ENCODE measurements at regions not wholly inside any gene's neighbourhood (a gene's known extent, or its start where the extent isn't known, plus 50 kb on each side); places are given as distances from the start of the nearest gene placed in this dataset.

DNA sequence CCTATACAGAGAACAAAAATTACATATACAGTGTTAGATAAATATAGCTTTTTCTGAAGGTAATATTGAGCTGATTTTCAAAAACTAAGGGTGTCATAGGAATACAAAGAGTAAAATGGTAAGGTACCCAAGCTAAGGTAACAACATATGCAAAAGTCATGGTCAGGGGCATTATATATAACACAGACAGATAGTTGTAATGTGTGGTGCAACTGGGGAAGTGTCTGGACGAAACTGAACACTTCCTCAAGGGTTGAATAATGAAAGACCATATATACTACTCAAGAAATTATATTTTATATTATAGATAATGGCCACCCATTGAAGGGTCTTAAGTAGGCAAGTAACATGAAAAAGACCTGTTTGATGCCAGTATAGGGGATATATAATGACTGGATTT, 262.1 kb upstream of the CXXC4 start:
- no peak for DNase-seq (ENCODE audit: low spot score)
- Histone ChIP-seq H3K9me2 (ENCODE audit: insufficient read depth) (no peaks in the 10 kb centered on the region), H3K4me1 (ENCODE audit: insufficient read depth) (no peaks in the 10 kb centered on the region), H2AFZ (no peak overlapping the region), H3F3A (replicated peaks; ENCODE audit: low read depth) (no peaks in the 10 kb centered on the region), H3K4me2 (no peak overlapping the region), H3K27ac (ENCODE audit: low read depth) (no peak overlapping the region), H3K4me3 (no peak overlapping the region), H3K27me3 (ENCODE audit: insufficient read depth) (no peaks in the 10 kb centered on the region), H4K20me1 (replicated peaks; ENCODE audit: insufficient read depth) (no peaks in the 10 kb centered on the region), H3K79me2 (replicated peaks; ENCODE audit: insufficient read depth) (no peaks in the 10 kb centered on the region), H3K36me3 (ENCODE audit: insufficient read depth) (no peaks in the 10 kb centered on the region)
- Mint-ChIP-seq H3K9me3 (peaks cover 3% of the 10 kb centered on the region; the same call in 1 of the 3 replicates), H3K27ac (no peak overlapping the region), H3K4me3 (no peak overlapping the region), H3K4me1 (peaks cover 7% of the 10 kb centered on the region; the same call in 2 of the 3 replicates), H3K27me3 (ENCODE audit: insufficient read depth, low read depth, poor library complexity) (no peaks in the 10 kb centered on the region), H3K36me3 (ENCODE audit: low read depth) (no peaks in the 10 kb centered on the region; the same call in 2 of the 3 replicates)
- TF ChIP-seq, protein P1, sequence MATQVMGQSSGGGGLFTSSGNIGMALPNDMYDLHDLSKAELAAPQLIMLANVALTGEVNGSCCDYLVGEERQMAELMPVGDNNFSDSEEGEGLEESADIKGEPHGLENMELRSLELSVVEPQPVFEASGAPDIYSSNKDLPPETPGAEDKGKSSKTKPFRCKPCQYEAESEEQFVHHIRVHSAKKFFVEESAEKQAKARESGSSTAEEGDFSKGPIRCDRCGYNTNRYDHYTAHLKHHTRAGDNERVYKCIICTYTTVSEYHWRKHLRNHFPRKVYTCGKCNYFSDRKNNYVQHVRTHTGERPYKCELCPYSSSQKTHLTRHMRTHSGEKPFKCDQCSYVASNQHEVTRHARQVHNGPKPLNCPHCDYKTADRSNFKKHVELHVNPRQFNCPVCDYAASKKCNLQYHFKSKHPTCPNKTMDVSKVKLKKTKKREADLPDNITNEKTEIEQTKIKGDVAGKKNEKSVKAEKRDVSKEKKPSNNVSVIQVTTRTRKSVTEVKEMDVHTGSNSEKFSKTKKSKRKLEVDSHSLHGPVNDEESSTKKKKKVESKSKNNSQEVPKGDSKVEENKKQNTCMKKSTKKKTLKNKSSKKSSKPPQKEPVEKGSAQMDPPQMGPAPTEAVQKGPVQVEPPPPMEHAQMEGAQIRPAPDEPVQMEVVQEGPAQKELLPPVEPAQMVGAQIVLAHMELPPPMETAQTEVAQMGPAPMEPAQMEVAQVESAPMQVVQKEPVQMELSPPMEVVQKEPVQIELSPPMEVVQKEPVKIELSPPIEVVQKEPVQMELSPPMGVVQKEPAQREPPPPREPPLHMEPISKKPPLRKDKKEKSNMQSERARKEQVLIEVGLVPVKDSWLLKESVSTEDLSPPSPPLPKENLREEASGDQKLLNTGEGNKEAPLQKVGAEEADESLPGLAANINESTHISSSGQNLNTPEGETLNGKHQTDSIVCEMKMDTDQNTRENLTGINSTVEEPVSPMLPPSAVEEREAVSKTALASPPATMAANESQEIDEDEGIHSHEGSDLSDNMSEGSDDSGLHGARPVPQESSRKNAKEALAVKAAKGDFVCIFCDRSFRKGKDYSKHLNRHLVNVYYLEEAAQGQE (IDR thresholded peaks at IDR 0.05; ENCODE audit: unreplicated experiment) = no peak
- TF ChIP-seq STAT1 (IDR thresholded peaks at IDR 0.05; ENCODE audit: unreplicated experiment) (no peak), JUNB (IDR thresholded peaks at IDR 0.05; ENCODE audit: unreplicated experiment) (no peak), ZNF331 (CRISPR knock-in tag; IDR thresholded peaks at IDR 0.05; ENCODE audit: low read depth) (no peak), ZNF114 (CRISPR knock-in tag; IDR thresholded peaks at IDR 0.05) (no peak), EZH2 (IDR thresholded peaks at IDR 0.05; ENCODE audit: low read depth, unreplicated experiment) (no peak), NANOG (IDR thresholded peaks at IDR 0.05; ENCODE audit: borderline replicate concordance) (no peak), CREB1 (CRISPR knock-in tag; IDR thresholded peaks at IDR 0.05; ENCODE audit: low read depth) (no peak), POLR2AphosphoS5 (IDR thresholded peaks at IDR 0.05; ENCODE audit: low read depth) (no peak), EZH2phosphoT487 (IDR thresholded peaks at IDR 0.05; ENCODE audit: unreplicated experiment) (no peak)
- TF ChIP-seq, protein P2, sequence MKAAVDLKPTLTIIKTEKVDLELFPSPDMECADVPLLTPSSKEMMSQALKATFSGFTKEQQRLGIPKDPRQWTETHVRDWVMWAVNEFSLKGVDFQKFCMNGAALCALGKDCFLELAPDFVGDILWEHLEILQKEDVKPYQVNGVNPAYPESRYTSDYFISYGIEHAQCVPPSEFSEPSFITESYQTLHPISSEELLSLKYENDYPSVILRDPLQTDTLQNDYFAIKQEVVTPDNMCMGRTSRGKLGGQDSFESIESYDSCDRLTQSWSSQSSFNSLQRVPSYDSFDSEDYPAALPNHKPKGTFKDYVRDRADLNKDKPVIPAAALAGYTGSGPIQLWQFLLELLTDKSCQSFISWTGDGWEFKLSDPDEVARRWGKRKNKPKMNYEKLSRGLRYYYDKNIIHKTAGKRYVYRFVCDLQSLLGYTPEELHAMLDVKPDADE (IDR thresholded peaks at IDR 0.05) = no peak
- TF ChIP-seq, protein P3, sequence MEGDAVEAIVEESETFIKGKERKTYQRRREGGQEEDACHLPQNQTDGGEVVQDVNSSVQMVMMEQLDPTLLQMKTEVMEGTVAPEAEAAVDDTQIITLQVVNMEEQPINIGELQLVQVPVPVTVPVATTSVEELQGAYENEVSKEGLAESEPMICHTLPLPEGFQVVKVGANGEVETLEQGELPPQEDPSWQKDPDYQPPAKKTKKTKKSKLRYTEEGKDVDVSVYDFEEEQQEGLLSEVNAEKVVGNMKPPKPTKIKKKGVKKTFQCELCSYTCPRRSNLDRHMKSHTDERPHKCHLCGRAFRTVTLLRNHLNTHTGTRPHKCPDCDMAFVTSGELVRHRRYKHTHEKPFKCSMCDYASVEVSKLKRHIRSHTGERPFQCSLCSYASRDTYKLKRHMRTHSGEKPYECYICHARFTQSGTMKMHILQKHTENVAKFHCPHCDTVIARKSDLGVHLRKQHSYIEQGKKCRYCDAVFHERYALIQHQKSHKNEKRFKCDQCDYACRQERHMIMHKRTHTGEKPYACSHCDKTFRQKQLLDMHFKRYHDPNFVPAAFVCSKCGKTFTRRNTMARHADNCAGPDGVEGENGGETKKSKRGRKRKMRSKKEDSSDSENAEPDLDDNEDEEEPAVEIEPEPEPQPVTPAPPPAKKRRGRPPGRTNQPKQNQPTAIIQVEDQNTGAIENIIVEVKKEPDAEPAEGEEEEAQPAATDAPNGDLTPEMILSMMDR (conservative IDR thresholded peaks at IDR 0.05; ENCODE audit: low read depth in 2 of 2) = no peak
- TF ChIP-seq, protein P4, sequence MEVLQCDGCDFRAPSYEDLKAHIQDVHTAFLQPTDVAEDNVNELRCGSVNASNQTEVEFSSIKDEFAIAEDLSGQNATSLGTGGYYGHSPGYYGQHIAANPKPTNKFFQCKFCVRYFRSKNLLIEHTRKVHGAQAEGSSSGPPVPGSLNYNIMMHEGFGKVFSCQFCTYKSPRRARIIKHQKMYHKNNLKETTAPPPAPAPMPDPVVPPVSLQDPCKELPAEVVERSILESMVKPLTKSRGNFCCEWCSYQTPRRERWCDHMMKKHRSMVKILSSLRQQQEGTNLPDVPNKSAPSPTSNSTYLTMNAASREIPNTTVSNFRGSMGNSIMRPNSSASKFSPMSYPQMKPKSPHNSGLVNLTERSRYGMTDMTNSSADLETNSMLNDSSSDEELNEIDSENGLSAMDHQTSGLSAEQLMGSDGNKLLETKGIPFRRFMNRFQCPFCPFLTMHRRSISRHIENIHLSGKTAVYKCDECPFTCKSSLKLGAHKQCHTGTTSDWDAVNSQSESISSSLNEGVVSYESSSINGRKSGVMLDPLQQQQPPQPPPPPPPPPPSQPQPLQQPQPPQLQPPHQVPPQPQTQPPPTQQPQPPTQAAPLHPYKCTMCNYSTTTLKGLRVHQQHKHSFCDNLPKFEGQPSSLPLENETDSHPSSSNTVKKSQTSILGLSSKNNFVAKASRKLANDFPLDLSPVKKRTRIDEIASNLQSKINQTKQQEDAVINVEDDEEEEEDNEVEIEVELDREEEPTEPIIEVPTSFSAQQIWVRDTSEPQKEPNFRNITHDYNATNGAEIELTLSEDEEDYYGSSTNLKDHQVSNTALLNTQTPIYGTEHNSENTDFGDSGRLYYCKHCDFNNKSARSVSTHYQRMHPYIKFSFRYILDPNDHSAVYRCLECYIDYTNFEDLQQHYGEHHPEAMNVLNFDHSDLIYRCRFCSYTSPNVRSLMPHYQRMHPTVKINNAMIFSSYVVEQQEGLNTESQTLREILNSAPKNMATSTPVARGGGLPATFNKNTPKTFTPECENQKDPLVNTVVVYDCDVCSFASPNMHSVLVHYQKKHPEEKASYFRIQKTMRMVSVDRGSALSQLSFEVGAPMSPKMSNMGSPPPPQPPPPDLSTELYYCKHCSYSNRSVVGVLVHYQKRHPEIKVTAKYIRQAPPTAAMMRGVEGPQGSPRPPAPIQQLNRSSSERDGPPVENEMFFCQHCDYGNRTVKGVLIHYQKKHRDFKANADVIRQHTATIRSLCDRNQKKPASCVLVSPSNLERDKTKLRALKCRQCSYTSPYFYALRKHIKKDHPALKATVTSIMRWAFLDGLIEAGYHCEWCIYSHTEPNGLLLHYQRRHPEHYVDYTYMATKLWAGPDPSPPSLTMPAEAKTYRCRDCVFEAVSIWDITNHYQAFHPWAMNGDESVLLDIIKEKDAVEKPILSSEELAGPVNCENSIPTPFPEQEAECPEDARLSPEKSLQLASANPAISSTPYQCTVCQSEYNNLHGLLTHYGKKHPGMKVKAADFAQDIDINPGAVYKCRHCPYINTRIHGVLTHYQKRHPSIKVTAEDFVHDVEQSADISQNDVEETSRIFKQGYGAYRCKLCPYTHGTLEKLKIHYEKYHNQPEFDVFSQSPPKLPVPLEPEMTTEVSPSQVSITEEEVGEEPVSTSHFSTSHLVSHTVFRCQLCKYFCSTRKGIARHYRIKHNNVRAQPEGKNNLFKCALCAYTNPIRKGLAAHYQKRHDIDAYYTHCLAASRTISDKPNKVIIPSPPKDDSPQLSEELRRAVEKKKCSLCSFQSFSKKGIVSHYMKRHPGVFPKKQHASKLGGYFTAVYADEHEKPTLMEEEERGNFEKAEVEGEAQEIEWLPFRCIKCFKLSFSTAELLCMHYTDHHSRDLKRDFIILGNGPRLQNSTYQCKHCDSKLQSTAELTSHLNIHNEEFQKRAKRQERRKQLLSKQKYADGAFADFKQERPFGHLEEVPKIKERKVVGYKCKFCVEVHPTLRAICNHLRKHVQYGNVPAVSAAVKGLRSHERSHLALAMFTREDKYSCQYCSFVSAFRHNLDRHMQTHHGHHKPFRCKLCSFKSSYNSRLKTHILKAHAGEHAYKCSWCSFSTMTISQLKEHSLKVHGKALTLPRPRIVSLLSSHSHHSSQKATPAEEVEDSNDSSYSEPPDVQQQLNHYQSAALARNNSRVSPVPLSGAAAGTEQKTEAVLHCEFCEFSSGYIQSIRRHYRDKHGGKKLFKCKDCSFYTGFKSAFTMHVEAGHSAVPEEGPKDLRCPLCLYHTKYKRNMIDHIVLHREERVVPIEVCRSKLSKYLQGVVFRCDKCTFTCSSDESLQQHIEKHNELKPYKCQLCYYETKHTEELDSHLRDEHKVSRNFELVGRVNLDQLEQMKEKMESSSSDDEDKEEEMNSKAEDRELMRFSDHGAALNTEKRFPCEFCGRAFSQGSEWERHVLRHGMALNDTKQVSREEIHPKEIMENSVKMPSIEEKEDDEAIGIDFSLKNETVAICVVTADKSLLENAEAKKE (CRISPR knock-in tag; IDR thresholded peaks at IDR 0.05) = no peak
- no peak for ATAC-seq
